Uterus (tissue), 2 donors: ENCODE measurements at regions not wholly inside any gene's neighbourhood (a gene's known extent, or its start where the extent isn't known, plus 50 kb on each side); places are given as distances from the start of the nearest gene placed in this dataset.

Experiments used
- CTCF ChIP-seq, 4 experiments: fragments of 200-600 bp in 2 of 4; fragments of 450-650 bp in 2 of 4; sonication (generic) in 2 of 4; IDR thresholded peaks; one replicate each; pipeline ENCODE4 v1.5.1; 2016 to 2019; ENCODE audit warnings: antibody characterized with exemption in 4 of 4, mild to moderate bottlenecking in 2 of 4, moderate library complexity in 1 of 4
- POLR2A ChIP-seq, 2 donors: fragments of 450-650 bp; IDR thresholded peaks; one replicate each; pipeline ENCODE4 v1.6.1; 2016; ENCODE audit warnings: antibody characterized with exemption in 2 of 2, mild to moderate bottlenecking in 1 of 2, moderate library complexity in 1 of 2

- TF ChIP-seq CTCF (IDR thresholded peaks at IDR 0.05) (no peak), POLR2A (IDR thresholded peaks at IDR 0.05) (no peak)
Measured at GRCh38 chr3:69524816-69525215, 138.9 kb upstream of the FRMD4B start.
